GM23338 (cell line): ENCODE measurements at regions not wholly inside any gene's neighbourhood (a gene's known extent, or its start where the extent isn't known, plus 50 kb on each side); places are given as distances from the start of the nearest gene placed in this dataset.

Source experiments
- CTCF ChIP-seq, 2 experiments: fragments of 200-600 bp in 1 of 2; sonication (generic) in 1 of 2; conservative IDR thresholded peaks; 2 replicates each; pipeline versions ENCODE4 v1.5.1 to v1.6.1; 2016 to 2017; ENCODE audit warnings: antibody characterized with exemption in 2 of 2, low read depth in 2 of 2, mild to moderate bottlenecking in 2 of 2, moderate library complexity in 1 of 2
- ETS1 ChIP-seq: IDR thresholded peaks from 2 replicates; pipeline ENCODE4 v1.6.1; 2016; ENCODE audit warnings: antibody characterized with exemption
- EZH2 ChIP-seq: fragments of 200-600 bp; sonication (generic); IDR thresholded peaks from one replicate; pipeline ENCODE4 v1.8.0; 2017; ENCODE audit warnings: antibody characterized with exemption, mild to moderate bottlenecking, low read depth; ENCODE audit not compliant: unreplicated experiment
- EZH2phosphoT487 ChIP-seq: fragments of 200-600 bp; sonication (generic); IDR thresholded peaks from one replicate; pipeline ENCODE4 v1.8.1; 2018; ENCODE audit warnings: antibody characterized with exemption; ENCODE audit not compliant: unreplicated experiment
- POLR2AphosphoS5 ChIP-seq: IDR thresholded peaks from 2 replicates; pipeline ENCODE4 v1.6.1; 2016; ENCODE audit warnings: antibody characterized with exemption, low read depth
- REST ChIP-seq: IDR thresholded peaks from one replicate; pipeline ENCODE4 v1.6.1; 2018; ENCODE audit warnings: antibody characterized with exemption; ENCODE audit not compliant: unreplicated experiment

GRCh38 chr13:23990455-23990854 lies 93.2 kb upstream of the C1QTNF9B start:
- TF ChIP-seq CTCF (conservative IDR thresholded peaks at IDR 0.05; ENCODE audit: low read depth in 2 of 2), result no peak
- TF ChIP-seq POLR2AphosphoS5, result no peak
- no peak for TF ChIP-seq EZH2
- no peak for TF ChIP-seq ETS1
- no peak for TF ChIP-seq EZH2phosphoT487
- no peak for TF ChIP-seq REST
